ENCODE measurements at regions not wholly inside any gene's neighbourhood (a gene's known extent, or its start where the extent isn't known, plus 50 kb on each side); places are given as distances from the start of the nearest gene placed in this dataset.

DNA sequence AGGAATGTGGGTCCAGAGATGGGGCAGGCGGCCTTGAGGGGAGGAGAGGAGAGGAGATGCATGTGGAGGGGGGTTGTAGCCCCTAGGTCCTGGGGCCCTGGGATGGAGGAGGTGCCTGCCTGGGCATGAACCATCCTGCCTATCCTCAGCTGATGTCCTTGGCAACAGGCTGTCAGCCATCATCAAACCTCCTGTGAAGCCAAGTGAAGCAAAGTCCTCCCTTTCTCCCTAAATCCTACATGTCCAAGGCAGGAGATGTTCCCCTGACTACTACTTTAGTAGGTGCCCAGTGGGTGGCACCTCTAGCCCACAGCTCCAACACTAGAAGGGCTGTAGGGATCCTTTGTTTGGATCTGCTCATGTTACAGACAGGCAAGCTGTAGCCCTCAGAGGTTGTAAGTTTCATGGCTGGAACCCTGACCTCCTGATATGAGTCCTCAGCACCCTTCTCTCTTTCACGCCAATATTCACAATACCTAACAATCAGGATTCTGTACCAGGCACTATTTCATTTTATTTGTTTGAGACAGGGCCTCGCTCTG lies 66.6 kb upstream of the SYPL1 start:
- peaks cover 6% of the 10 kb centered on the region; the same call in 1 of the 2 replicates for H3K27me3 ChIP-seq (ENCODE audit: insufficient read depth, low read length)

DNA sequence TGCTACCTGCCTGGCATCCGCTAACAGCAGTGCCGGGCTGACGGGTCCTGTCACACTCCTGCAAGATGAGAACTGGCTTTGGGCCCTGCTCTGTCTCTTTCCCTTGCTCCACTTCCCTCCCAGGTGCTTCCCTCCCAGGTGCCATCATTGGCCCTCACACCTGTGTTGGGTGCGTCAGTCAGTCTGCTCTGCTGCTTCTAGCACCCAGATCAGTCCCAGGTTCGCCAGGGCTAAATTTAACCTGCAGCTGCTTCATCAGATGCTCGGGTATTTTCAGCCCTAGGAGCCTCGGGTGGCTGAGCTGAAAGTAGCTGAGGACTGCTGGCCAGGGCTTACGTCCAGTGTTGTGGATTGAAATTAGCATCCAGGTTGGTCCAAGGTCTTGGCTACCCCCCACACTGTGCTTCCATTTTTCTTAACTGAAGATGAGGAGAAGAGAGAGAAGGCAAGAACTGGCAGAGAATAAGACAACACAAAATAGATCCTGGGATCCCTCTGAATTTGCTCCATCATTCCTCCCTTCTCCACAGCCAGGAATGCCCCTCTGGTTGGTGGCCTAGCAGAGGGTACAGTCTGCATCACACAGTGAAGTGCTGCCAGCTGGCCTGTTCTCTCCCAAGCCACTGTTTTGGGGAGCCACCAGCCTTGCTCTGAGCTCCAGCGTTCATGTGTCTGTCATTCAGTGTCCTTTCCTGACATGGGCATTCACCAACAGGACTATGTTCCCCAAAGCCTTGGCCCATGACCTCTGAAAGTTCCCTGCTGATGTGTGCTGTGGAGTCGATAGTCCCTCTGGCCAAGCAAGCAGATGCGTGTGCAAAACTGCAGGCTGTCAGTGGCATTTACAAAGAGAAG lies 65.9 kb upstream of the SYPL1 start:
- Histone ChIP-seq H2AFZ (ENCODE audit: low read length, unreplicated experiment) (no peak overlapping the region), H3K4me1 (ENCODE audit: control insufficient read depth, insufficient read depth, low read length, unreplicated experiment) (no peaks in the 10 kb centered on the region), H3K36me3 (ENCODE audit: insufficient read depth, low read length) (no peaks in the 10 kb centered on the region)

More for the DNA sequence above, 66.6 kb upstream of the SYPL1 start:
- H3K27ac ChIP-seq (ENCODE audit: low read depth, low read length), result no peak overlapping the region
- no peak overlapping the region for H2AFZ ChIP-seq (ENCODE audit: low read length, unreplicated experiment)
- H3K79me2 ChIP-seq (ENCODE audit: control insufficient read depth, insufficient read depth, low read length, unreplicated experiment), result no peaks in the 10 kb centered on the region
- no peak overlapping the region for H3K4me3 ChIP-seq (ENCODE audit: low read depth, low read length)
- no peaks in the 10 kb centered on the region for H3K36me3 ChIP-seq (ENCODE audit: insufficient read depth, low read length)
- H3K4me1 ChIP-seq (ENCODE audit: control insufficient read depth, insufficient read depth, low read length, unreplicated experiment), result no peaks in the 10 kb centered on the region

DNA sequence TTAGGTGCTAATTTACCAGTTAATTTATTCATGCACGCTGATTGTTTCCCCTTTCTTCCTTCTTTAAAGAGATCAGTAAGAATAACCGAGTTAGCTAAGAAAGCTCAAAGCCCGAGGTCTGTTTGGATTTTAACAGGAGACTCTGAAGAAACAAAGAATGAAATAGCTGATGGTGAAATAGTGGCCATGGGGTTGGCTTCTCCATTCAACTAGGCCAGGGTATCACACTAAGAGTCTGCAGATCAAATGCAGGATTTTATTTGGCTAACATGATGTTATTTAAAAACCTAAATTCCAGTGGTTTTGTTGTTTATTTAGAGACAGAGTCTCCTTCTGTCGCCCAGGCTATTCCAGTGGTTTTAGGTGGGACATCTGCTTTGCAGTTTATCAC lies 65.2 kb upstream of the SYPL1 start:
- Histone ChIP-seq H3K27ac (ENCODE audit: low read depth, low read length) (no peak overlapping the region), H2AFZ (ENCODE audit: low read length, unreplicated experiment) (no peak overlapping the region), H3K4me1 (ENCODE audit: control insufficient read depth, insufficient read depth, low read length, unreplicated experiment) (no peaks in the 10 kb centered on the region), H3K27me3 (ENCODE audit: insufficient read depth, low read length) (peaks cover 6% of the 10 kb centered on the region; the same call in 1 of the 2 replicates), H3K36me3 (ENCODE audit: insufficient read depth, low read length) (no peaks in the 10 kb centered on the region), H3K79me2 (ENCODE audit: control insufficient read depth, insufficient read depth, low read length, unreplicated experiment) (no peaks in the 10 kb centered on the region), H3K4me3 (ENCODE audit: low read depth, low read length) (no peak overlapping the region)

More for the DNA sequence above, 65.9 kb upstream of the SYPL1 start:
- Histone ChIP-seq H3K27ac (ENCODE audit: low read depth, low read length) (no peak overlapping the region), H3K79me2 (ENCODE audit: control insufficient read depth, insufficient read depth, low read length, unreplicated experiment) (no peaks in the 10 kb centered on the region), H3K27me3 (ENCODE audit: insufficient read depth, low read length) (peaks cover 6% of the 10 kb centered on the region; the same call in 1 of the 2 replicates), H3K4me3 (ENCODE audit: low read depth, low read length) (no peak overlapping the region)

DNA sequence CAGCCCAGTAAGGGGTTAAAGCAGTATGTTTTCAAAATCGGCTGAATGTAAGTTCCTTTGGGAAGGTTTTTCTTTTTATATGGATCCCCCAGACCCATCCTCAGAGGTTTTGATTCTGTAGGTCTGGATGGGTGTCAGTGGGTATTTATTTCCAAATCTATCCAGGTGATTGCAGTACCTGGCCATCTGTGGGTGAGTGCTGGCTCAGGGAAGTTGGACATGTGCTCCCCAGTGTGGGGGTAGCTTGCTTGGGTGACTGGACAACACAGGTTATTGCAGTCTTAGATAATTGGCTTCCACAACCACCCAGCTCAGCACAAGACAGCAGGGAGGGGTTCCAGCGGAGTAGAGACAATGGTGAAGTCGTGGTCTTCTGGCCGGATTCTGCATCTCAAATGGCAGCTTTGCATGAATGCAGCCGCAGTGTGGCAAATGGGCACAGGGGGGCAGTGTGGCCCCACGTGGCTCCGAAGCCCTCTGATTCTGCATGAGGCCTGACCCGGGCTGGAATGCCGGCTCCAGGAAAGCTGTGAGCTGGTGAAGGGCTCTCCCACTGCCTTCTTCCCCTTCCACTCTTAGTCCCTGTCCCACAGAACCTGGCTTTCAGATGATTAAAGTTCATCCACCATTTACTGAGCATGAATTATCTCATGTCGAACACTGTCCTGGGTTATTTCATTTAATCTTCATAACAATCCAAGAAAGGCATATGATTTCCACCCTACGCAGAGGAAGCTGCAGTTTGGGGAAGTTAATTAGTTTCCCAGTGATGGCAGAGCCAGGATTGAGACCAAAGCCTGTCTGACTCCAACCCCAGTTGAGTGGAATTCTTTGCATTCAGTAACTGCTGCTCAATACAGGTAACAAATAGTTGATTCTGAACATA lies 64.5 kb upstream of the SYPL1 start:
- no peak overlapping the region for H3K27ac ChIP-seq (ENCODE audit: low read depth, low read length)
- H3K4me3 ChIP-seq (ENCODE audit: low read depth, low read length), result no peak overlapping the region
- no peaks in the 10 kb centered on the region for H3K4me1 ChIP-seq (ENCODE audit: control insufficient read depth, insufficient read depth, low read length, unreplicated experiment)
- peaks cover 6% of the 10 kb centered on the region; the same call in 1 of the 2 replicates for H3K27me3 ChIP-seq (ENCODE audit: insufficient read depth, low read length)
- peak overlapping the region; percentile 67 for H2AFZ ChIP-seq (ENCODE audit: low read length, unreplicated experiment)
- H3K36me3 ChIP-seq (ENCODE audit: insufficient read depth, low read length), result no peaks in the 10 kb centered on the region
- no peaks in the 10 kb centered on the region for H3K79me2 ChIP-seq (ENCODE audit: control insufficient read depth, insufficient read depth, low read length, unreplicated experiment)

DNA sequence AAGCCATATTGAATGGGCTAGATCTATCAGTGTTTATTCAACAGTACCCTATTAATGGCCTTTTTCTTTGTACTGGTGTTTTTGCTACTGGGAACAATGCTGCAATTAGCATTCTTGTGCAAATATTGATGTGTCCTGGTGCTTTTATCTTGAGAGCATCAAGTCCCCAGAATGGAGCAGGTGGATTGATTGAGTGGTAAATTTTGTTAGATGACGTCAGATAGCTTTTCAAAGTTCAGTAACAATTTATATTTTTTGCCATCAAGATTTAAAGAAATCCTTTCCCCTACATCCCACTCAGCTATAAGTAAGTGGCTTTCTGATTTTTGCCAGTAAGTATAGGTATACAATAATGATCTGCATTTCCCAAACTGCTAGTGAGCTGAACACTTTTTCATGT lies 63.4 kb upstream of the SYPL1 start:
- no peak overlapping the region for H2AFZ ChIP-seq (ENCODE audit: low read length, unreplicated experiment)
- H3K27me3 ChIP-seq (ENCODE audit: insufficient read depth, low read length), result peaks cover 6% of the 10 kb centered on the region; the same call in 1 of the 2 replicates
- H3K4me1 ChIP-seq (ENCODE audit: control insufficient read depth, insufficient read depth, low read length, unreplicated experiment), result no peaks in the 10 kb centered on the region
- H3K4me3 ChIP-seq (ENCODE audit: low read depth, low read length), result no peak overlapping the region
- no peaks in the 10 kb centered on the region for H3K79me2 ChIP-seq (ENCODE audit: control insufficient read depth, insufficient read depth, low read length, unreplicated experiment)
- no peaks in the 10 kb centered on the region for H3K36me3 ChIP-seq (ENCODE audit: insufficient read depth, low read length)
- H3K27ac ChIP-seq (ENCODE audit: low read depth, low read length), result no peak overlapping the region

DNA sequence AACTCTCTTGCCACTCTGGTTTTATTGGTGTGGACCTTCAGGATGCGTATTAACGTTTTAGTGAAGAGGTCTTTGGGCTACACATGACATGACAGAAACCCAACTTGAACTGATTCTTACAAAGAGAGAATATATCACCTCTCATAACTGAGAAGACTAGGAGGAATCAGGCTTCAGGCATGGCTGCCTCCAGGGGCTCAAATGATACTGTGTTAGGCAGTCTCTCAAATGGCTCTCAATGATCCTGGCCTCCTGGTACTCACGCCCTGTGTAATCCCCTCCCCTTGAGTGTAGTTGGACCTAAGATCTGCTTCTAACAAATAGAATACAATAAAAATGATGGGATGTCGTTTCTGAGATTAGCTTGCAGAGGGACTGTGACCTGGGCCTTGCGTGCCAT lies 58.5 kb upstream of the SYPL1 start:
- H3K4me1 ChIP-seq (ENCODE audit: control insufficient read depth, insufficient read depth, low read length, unreplicated experiment), result peaks cover 4% of the 10 kb centered on the region
- H3K4me3 ChIP-seq (ENCODE audit: low read depth, low read length), result no peak overlapping the region
- H3K79me2 ChIP-seq (ENCODE audit: control insufficient read depth, insufficient read depth, low read length, unreplicated experiment), result no peaks in the 10 kb centered on the region
- H3K27ac ChIP-seq (ENCODE audit: low read depth, low read length), result no peak overlapping the region
- H3K27me3 ChIP-seq (ENCODE audit: insufficient read depth, low read length), result no peaks in the 10 kb centered on the region; the same call in 1 of the 2 replicates
- no peaks in the 10 kb centered on the region for H3K36me3 ChIP-seq (ENCODE audit: insufficient read depth, low read length)
- H2AFZ ChIP-seq (ENCODE audit: low read length, unreplicated experiment), result no peak overlapping the region

DNA sequence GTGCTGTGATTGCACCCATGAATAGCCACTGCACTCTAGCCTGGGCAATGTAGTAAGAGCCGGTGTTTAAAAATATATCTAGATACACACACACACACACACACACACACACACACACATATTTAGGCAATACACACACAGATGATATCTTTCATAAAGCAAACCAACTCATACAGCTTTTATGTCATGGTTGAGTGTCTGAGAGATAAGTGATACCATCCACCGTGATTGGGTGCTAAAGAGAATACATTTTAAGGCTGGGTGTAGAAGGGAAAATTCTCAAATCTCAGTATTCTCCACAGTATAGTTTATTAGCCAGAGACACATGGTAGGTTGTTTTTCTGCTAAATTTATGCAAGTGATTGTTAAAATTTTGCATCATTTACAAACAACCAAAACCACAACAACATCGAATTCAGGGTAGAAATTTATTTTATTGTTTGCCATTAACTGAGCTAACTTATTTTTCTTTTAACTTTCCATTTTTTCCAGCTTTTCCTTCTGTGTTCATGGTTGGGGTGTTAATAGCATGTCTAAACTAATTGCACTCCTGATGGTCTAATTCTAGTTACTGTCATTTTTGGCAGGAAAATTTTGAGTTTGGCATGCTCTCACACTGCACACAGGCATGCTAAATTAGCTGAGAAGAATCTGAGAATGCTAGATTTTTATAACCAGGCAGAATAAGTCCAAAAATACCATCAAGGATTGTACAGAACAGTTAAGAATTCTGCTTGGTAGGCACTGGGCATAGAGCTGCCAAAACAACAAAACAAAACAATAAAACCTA lies 57.9 kb upstream of the SYPL1 start:
- H2AFZ ChIP-seq (ENCODE audit: low read length, unreplicated experiment), result no peak overlapping the region
- no peaks in the 10 kb centered on the region for H3K27me3 ChIP-seq (ENCODE audit: insufficient read depth, low read length)
- H3K79me2 ChIP-seq (ENCODE audit: control insufficient read depth, insufficient read depth, low read length, unreplicated experiment), result no peaks in the 10 kb centered on the region
- peaks cover 6% of the 10 kb centered on the region for H3K4me1 ChIP-seq (ENCODE audit: control insufficient read depth, insufficient read depth, low read length, unreplicated experiment)
- no peaks in the 10 kb centered on the region for H3K36me3 ChIP-seq (ENCODE audit: insufficient read depth, low read length)
- no peak overlapping the region for H3K27ac ChIP-seq (ENCODE audit: low read depth, low read length)
- H3K4me3 ChIP-seq (ENCODE audit: low read depth, low read length), result no peak overlapping the region

DNA sequence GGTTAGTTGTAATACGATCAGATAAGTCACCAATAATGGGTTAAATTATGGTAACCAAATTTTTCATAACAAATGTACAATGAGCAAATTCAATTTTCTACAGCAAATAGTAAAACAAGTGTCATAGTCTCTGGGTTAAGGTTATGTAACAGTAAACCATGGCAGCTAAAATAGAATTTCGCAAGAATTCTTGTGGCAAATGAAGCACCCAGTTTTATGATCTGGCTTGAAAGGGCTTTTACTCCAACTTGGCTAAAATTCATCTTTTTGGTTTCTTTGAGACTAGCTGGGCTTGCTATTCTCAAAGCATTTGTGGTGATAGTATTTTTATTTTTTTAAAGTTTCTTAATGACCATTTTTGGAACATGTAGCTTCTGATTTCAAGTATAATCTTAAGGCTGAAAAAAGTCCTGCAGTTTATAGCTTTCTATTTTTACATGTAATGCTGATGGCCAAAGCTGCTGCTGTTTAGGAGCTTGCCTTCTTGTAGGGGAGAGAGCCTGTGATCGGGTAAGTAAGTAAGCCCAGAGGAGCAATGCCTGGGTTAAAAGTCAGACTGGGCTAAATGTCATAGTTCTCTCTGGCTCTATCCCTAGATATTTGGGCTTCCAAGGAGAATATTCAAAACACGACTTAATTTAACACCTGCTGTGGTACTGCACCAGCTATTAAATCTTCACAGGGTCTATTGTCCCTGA lies 55.5 kb upstream of the SYPL1 start:
- Histone ChIP-seq H2AFZ (ENCODE audit: low read length, unreplicated experiment) (no peak overlapping the region), H3K27me3 (ENCODE audit: insufficient read depth, low read length) (no peaks in the 10 kb centered on the region), H3K4me3 (ENCODE audit: low read depth, low read length) (no peak overlapping the region), H3K27ac (ENCODE audit: low read depth, low read length) (no peak overlapping the region), H3K36me3 (ENCODE audit: insufficient read depth, low read length) (no peaks in the 10 kb centered on the region), H3K79me2 (ENCODE audit: control insufficient read depth, insufficient read depth, low read length, unreplicated experiment) (no peaks in the 10 kb centered on the region), H3K4me1 (ENCODE audit: control insufficient read depth, insufficient read depth, low read length, unreplicated experiment) (peaks cover 6% of the 10 kb centered on the region)

DNA sequence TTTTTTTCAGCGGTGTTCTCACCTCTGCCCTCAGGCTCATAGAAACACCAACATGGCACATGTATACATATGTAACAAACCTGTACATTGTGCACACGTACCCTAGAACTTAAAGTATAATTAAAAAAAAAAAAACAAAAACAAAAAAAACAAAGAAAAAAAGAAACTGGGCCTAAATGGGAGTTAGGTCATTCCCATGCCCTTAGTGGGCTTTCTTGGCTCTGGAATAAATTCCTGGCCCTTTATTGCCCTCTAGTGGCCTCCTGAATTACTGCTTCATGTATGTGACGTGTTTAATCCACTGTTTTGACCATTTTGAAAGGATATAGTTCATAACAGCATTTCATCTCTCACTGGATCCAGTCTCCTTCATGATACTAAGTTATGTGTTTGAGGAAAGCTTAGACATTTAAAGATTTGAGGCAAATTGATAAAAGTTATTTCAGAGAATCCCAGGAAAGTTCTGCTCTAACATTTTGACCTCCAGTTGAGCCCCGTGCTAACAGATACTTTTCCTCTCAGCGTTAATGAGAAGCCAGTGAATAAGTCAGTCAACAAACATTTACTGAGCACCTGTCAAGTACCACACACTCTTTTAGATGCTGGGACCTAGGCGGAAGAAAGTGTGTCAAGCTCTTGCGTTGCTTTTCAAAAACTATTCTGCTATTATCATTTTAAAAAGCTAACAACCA lies 54.7 kb upstream of the SYPL1 start:
- no peaks in the 10 kb centered on the region for H3K27me3 ChIP-seq (ENCODE audit: insufficient read depth, low read length)
- H3K27ac ChIP-seq (ENCODE audit: low read depth, low read length), result no peak overlapping the region
- H2AFZ ChIP-seq (ENCODE audit: low read length, unreplicated experiment), result peak overlapping the region; percentile 76
- no peaks in the 10 kb centered on the region for H3K36me3 ChIP-seq (ENCODE audit: insufficient read depth, low read length)
- H3K4me1 ChIP-seq (ENCODE audit: control insufficient read depth, insufficient read depth, low read length, unreplicated experiment), result peaks cover 6% of the 10 kb centered on the region
- H3K79me2 ChIP-seq (ENCODE audit: control insufficient read depth, insufficient read depth, low read length, unreplicated experiment), result no peaks in the 10 kb centered on the region
- H3K4me3 ChIP-seq (ENCODE audit: low read depth, low read length), result no peak overlapping the region

Measured in ACC112 (cell line).